GM18505 (cell line): ENCODE measurements at regions not wholly inside any gene's neighbourhood (a gene's known extent, or its start where the extent isn't known, plus 50 kb on each side); places are given as distances from the start of the nearest gene placed in this dataset.
"Not testable (repeated sequence)": the region's sequence is repeated elsewhere in the genome, so short reads cannot be mapped to it uniquely, and the experiment has no call there.

Source experiments
- ATAC-seq: cut with Tn5 transposase; IDR thresholded peaks from one replicate; pipeline ENCODE4 v1.9.1; 2021; ENCODE audit not compliant: unreplicated experiment
- POLR2A ChIP-seq: IDR thresholded peaks from 4 replicates; pipeline ENCODE4 v1.6.1; 2011; ENCODE audit warnings: borderline replicate concordance; ENCODE audit not compliant: insufficient read depth, insufficient read length; ENCODE audit errors: extremely low read depth

GRCh38 chr3:27571345-27571744 is 87.2 kb upstream of the SLC4A7 start:
- no peak for TF ChIP-seq POLR2A
- ATAC-seq = no peak

- TF ChIP-seq POLR2A = no peak
- no peak for ATAC-seq
Observed at GRCh38 chr3:27570421-27571106, 86.4 kb upstream of the SLC4A7 start.

GRCh38 chr3:27568393-27568792 is 84.2 kb upstream of the SLC4A7 start:
- ATAC-seq = no peak
- no peak for TF ChIP-seq POLR2A

- TF ChIP-seq POLR2A = no peak
- no peak for ATAC-seq
Observed at GRCh38 chr3:27567251-27567650, 83.1 kb upstream of the SLC4A7 start.

- ATAC-seq = no peak
- TF ChIP-seq POLR2A = no peak
Observed at GRCh38 chr3:27565201-27565852, 81.1 kb upstream of the SLC4A7 start.

GRCh38 chr3:27561576-27561975 is 77.4 kb upstream of the SLC4A7 start:
- no peak for TF ChIP-seq POLR2A
- ATAC-seq = no peak

GRCh38 chr3:27560484-27561056 is 76.4 kb upstream of the SLC4A7 start:
- no peak for TF ChIP-seq POLR2A
- ATAC-seq = no peak

GRCh38 chr3:27559835-27560234 is 75.7 kb upstream of the SLC4A7 start:
- no peak for ATAC-seq
- no peak for TF ChIP-seq POLR2A

GRCh38 chr3:27559381-27559780 is 75.2 kb upstream of the SLC4A7 start:
- TF ChIP-seq POLR2A = no peak
- ATAC-seq = no peak

- no peak for ATAC-seq
- no peak for TF ChIP-seq POLR2A
Observed at GRCh38 chr3:27557411-27557810, 73.2 kb upstream of the SLC4A7 start.

GRCh38 chr3:27556887-27557286 is 72.7 kb upstream of the SLC4A7 start:
- no peak for ATAC-seq
- TF ChIP-seq POLR2A = no peak

GRCh38 chr3:27554706-27555105 is 70.5 kb upstream of the SLC4A7 start:
- no peak for TF ChIP-seq POLR2A
- ATAC-seq = no peak

- TF ChIP-seq POLR2A = no peak
- no peak for ATAC-seq
Observed at GRCh38 chr3:27553886-27554540, 69.8 kb upstream of the SLC4A7 start.

- ATAC-seq = not testable (repeated sequence)
Observed at GRCh38 chr3:27552708-27553107, 68.5 kb upstream of the SLC4A7 start.

GRCh38 chr3:27551413-27551812 is 67.2 kb upstream of the SLC4A7 start:
- ATAC-seq = not testable (repeated sequence)
